ENCODE measurements at regions not wholly inside any gene's neighbourhood (a gene's known extent, or its start where the extent isn't known, plus 50 kb on each side); places are given as distances from the start of the nearest gene placed in this dataset.
A peak's percentile ranks its signal among the peaks of the same experiment; 100 is the strongest.
"Not testable (repeated sequence)": the region's sequence is repeated elsewhere in the genome, so short reads cannot be mapped to it uniquely, and the experiment has no call there.

- no peak overlapping the region for H3K4me3 ChIP-seq
- H3K27ac ChIP-seq, result no peak overlapping the region
- H3K4me1 ChIP-seq, result no peaks in the 10 kb centered on the region
- no peak overlapping the region for H3K4me2 ChIP-seq
- H3K9ac ChIP-seq, result no peak overlapping the region
- no peaks in the 10 kb centered on the region for H3K36me3 ChIP-seq
- H3K27me3 ChIP-seq, result no peaks in the 10 kb centered on the region
- TF ChIP-seq Cebpa-rat (IDR thresholded peaks at IDR 0.05), result no peak
- 0 out of 22 replicates have a peak, but pooled peaks cover 0 to 5% (median 0%) of the 10 kb centered on the region in 11 experiments for H3K9me3 ChIP-seq (replicated peaks in 1 of 11)
- H4K20me1 ChIP-seq, result no peaks in the 10 kb centered on the region
These were observed 620.2 kb downstream of the ETNK1 start for GRCh38 chr12:23245186-23245585.

- H3K4me2 ChIP-seq, result no peak overlapping the region
- H3K4me1 ChIP-seq, result no peaks in the 10 kb centered on the region
- TF ChIP-seq Cebpa-rat (IDR thresholded peaks at IDR 0.05), result no peak
- no peak overlapping the region for H3K27ac ChIP-seq
- H3K36me3 ChIP-seq, result no peaks in the 10 kb centered on the region
- H4K20me1 ChIP-seq, result no peaks in the 10 kb centered on the region
- H3K9ac ChIP-seq, result no peak overlapping the region
- H3K9me3 ChIP-seq (replicated peaks in 1 of 11), result 0 out of 22 replicates have a peak, but pooled peaks cover 0 to 5% (median 0%) of the 10 kb centered on the region in 11 experiments
- H3K4me3 ChIP-seq, result no peak overlapping the region
- H3K27me3 ChIP-seq, result no peaks in the 10 kb centered on the region
These were observed 628.2 kb downstream of the ETNK1 start for GRCh38 chr12:23253191-23253590.

GRCh38 chr12:23253910-23254309 is 628.9 kb downstream of the ETNK1 start:
- H3K9ac ChIP-seq; H3K4me2 ChIP-seq; H3K27me3 ChIP-seq; H3K4me3 ChIP-seq; H3K9me3 ChIP-seq (replicated peaks in 1 of 11); H3K27ac ChIP-seq; H3K4me1 ChIP-seq; H3K36me3 ChIP-seq; H4K20me1 ChIP-seq: not testable (repeated sequence)

GRCh38 chr12:23259558-23259957 is 634.6 kb downstream of the ETNK1 start:
- Histone ChIP-seq H3K27me3 (no peaks in the 10 kb centered on the region), H3K9me3 (replicated peaks in 1 of 11) (no peaks in the 10 kb centered on the region), H3K27ac (no peak overlapping the region), H3K4me3 (no peak overlapping the region), H3K4me1 (0 out of 20 replicates have a peak, but pooled peaks cover 0 to 7% (median 0%) of the 10 kb centered on the region in 10 experiments), H3K9ac (no peak overlapping the region), H3K4me2 (peak overlapping the region in 3 of 11 experiments; percentile 14 to 33 (median 22); a peak in 3 of 22 replicates), H3K36me3 (no peaks in the 10 kb centered on the region), H4K20me1 (no peaks in the 10 kb centered on the region)
- no peak for TF ChIP-seq Cebpa-rat (IDR thresholded peaks at IDR 0.05)

GRCh38 chr12:23262670-23263069 is 637.7 kb downstream of the ETNK1 start:
- no peak overlapping the region for H3K4me2 ChIP-seq
- no peak overlapping the region for H3K9ac ChIP-seq
- no peak overlapping the region for H3K4me3 ChIP-seq
- 0 out of 20 replicates have a peak, but pooled peaks cover 0 to 7% (median 0%) of the 10 kb centered on the region in 10 experiments for H3K4me1 ChIP-seq
- H3K27ac ChIP-seq, result no peak overlapping the region
- TF ChIP-seq Cebpa-rat (IDR thresholded peaks at IDR 0.05), result no peak
- no peaks in the 10 kb centered on the region for H4K20me1 ChIP-seq
- no peaks in the 10 kb centered on the region for H3K27me3 ChIP-seq
- no peaks in the 10 kb centered on the region for H3K9me3 ChIP-seq (replicated peaks in 1 of 11)
- H3K36me3 ChIP-seq, result no peaks in the 10 kb centered on the region

GRCh38 chr12:23277831-23278230 is 652.9 kb downstream of the ETNK1 start:
- Histone ChIP-seq H3K9ac (no peak overlapping the region), H3K4me3 (no peak overlapping the region), H3K36me3 (no peaks in the 10 kb centered on the region), H3K4me1 (no peaks in the 10 kb centered on the region), H4K20me1 (no peaks in the 10 kb centered on the region), H3K9me3 (replicated peaks in 1 of 11) (no peaks in the 10 kb centered on the region; a peak in 1 of 22 replicates), H3K27ac (no peak overlapping the region), H3K4me2 (no peak overlapping the region), H3K27me3 (no peaks in the 10 kb centered on the region)
- no peak for TF ChIP-seq Cebpa-rat (IDR thresholded peaks at IDR 0.05)

GRCh38 chr12:23281295-23281694 is 656.3 kb downstream of the ETNK1 start:
- Histone ChIP-seq H3K4me2 (no peak overlapping the region), H4K20me1 (no peaks in the 10 kb centered on the region), H3K4me1 (no peaks in the 10 kb centered on the region), H3K27me3 (no peaks in the 10 kb centered on the region), H3K9me3 (replicated peaks in 1 of 11) (peaks cover 0 to 7% (median 5%) of the 10 kb centered on the region in 11 experiments; a peak in 8 of 22 replicates), H3K4me3 (no peak overlapping the region), H3K36me3 (no peaks in the 10 kb centered on the region), H3K27ac (no peak overlapping the region), H3K9ac (no peak overlapping the region)
- TF ChIP-seq Cebpa-rat (IDR thresholded peaks at IDR 0.05), result no peak

GRCh38 chr12:23282701-23283100 is 657.7 kb downstream of the ETNK1 start:
- Histone ChIP-seq H3K36me3 (no peaks in the 10 kb centered on the region), H4K20me1 (no peaks in the 10 kb centered on the region), H3K4me3 (no peak overlapping the region), H3K4me1 (no peaks in the 10 kb centered on the region), H3K9ac (no peak overlapping the region), H3K9me3 (replicated peaks in 1 of 11) (peaks cover 0 to 8% (median 5%) of the 10 kb centered on the region in 11 experiments; a peak in 8 of 22 replicates), H3K27ac (no peak overlapping the region), H3K4me2 (no peak overlapping the region), H3K27me3 (no peaks in the 10 kb centered on the region)
- TF ChIP-seq Cebpa-rat (IDR thresholded peaks at IDR 0.05), result no peak

GRCh38 chr12:23285764-23286530 is 661.0 kb downstream of the ETNK1 start:
- H3K4me2 ChIP-seq; H3K9me3 ChIP-seq (replicated peaks in 1 of 11); H3K4me3 ChIP-seq; H4K20me1 ChIP-seq; H3K27ac ChIP-seq; H3K9ac ChIP-seq; H3K27me3 ChIP-seq; H3K4me1 ChIP-seq; H3K36me3 ChIP-seq: not testable (repeated sequence)

Data from BLaER1 treated with 17β-estradiol and CSF1 and Interleukin-3, amounts not matched to agents 10 nM and 100 nM (cell line).